ENCODE measurements at regions not wholly inside any gene's neighbourhood (a gene's known extent, or its start where the extent isn't known, plus 50 kb on each side); places are given as distances from the start of the nearest gene placed in this dataset.
A peak's percentile ranks its signal among the peaks of the same experiment; 100 is the strongest.

GRCh38 chr7:57256637-57257375 is 124.6 kb upstream of the ZNF479 start:
- DNase-seq (ENCODE audit: low spot score): no peak

- DNase-seq (ENCODE audit: low spot score): no peak
Observed at GRCh38 chr7:57274535-57275283, 142.5 kb upstream of the ZNF479 start.

- no peak for DNase-seq (ENCODE audit: low spot score)
Observed at GRCh38 chr7:57300747-57301146, 149.2 kb upstream of the ZNF716 start.

GRCh38 chr7:57305192-57305748 is 144.7 kb upstream of the ZNF716 start:
- DNase-seq (ENCODE audit: low spot score): no peak

- DNase-seq (ENCODE audit: low spot score): peak; percentile 25
Observed at GRCh38 chr7:57308631-57309408, 141.2 kb upstream of the ZNF716 start.

- no peak for DNase-seq (ENCODE audit: low spot score)
Observed at GRCh38 chr7:57327081-57327480, 122.9 kb upstream of the ZNF716 start.

- DNase-seq (ENCODE audit: low spot score): no peak
Observed at GRCh38 chr7:57328457-57328856, 121.5 kb upstream of the ZNF716 start.

- DNase-seq (ENCODE audit: low spot score): no peak
Observed at GRCh38 chr7:57328963-57329362, 121.0 kb upstream of the ZNF716 start.

GRCh38 chr7:57339198-57339944 is 110.6 kb upstream of the ZNF716 start:
- no peak for DNase-seq (ENCODE audit: low spot score)

- no peak for DNase-seq (ENCODE audit: low spot score)
Observed at GRCh38 chr7:57342954-57343353, 107.0 kb upstream of the ZNF716 start.

- no peak for DNase-seq (ENCODE audit: low spot score)
Observed at GRCh38 chr7:57343901-57344622, 105.9 kb upstream of the ZNF716 start.

GRCh38 chr7:57344957-57345356 is 105.0 kb upstream of the ZNF716 start:
- no peak for DNase-seq (ENCODE audit: low spot score)

- no peak for DNase-seq (ENCODE audit: low spot score)
Observed at GRCh38 chr7:57348646-57349269, 101.2 kb upstream of the ZNF716 start.

GRCh38 chr7:57354195-57354594 is 95.8 kb upstream of the ZNF716 start:
- no peak for DNase-seq (ENCODE audit: low spot score)

- no peak for DNase-seq (ENCODE audit: low spot score)
Observed at GRCh38 chr7:57354679-57355338, 95.2 kb upstream of the ZNF716 start.

GRCh38 chr7:57361406-57361805 is 88.6 kb upstream of the ZNF716 start:
- no peak for DNase-seq (ENCODE audit: low spot score)

GRCh38 chr7:57362868-57363267 is 87.1 kb upstream of the ZNF716 start:
- no peak for DNase-seq (ENCODE audit: low spot score)

GRCh38 chr7:57363321-57363720 is 86.7 kb upstream of the ZNF716 start:
- DNase-seq (ENCODE audit: low spot score): no peak

- DNase-seq (ENCODE audit: low spot score): no peak
Observed at GRCh38 chr7:57364933-57365710, 84.9 kb upstream of the ZNF716 start.

Measured in RKO (cell line).